Right forelimb (tissue), 1 donor: ENCODE measurements at regions not wholly inside any gene's neighbourhood (a gene's known extent, or its start where the extent isn't known, plus 50 kb on each side); places are given as distances from the start of the nearest gene placed in this dataset.
A peak's percentile ranks its signal among the peaks of the same experiment; 100 is the strongest.

ENCODE experiments used
- DNase-seq: peaks from one replicate; pipeline ENCODE4 v3.0.0-alpha.2; 2018

GRCh38 chr3:152959307-152959706 is 124.4 kb downstream of the P2RY1 start:
- no peak for DNase-seq

GRCh38 chr3:152960684-152961083 is 125.8 kb downstream of the P2RY1 start:
- DNase-seq, result no peak

GRCh38 chr3:152961323-152961722 is 126.4 kb downstream of the P2RY1 start:
- DNase-seq, result no peak

- DNase-seq, result no peak
Measured at GRCh38 chr3:152964911-152965609, 130.1 kb downstream of the P2RY1 start.

- DNase-seq, result no peak
Measured at GRCh38 chr3:152968388-152969024, 133.6 kb downstream of the P2RY1 start.

GRCh38 chr3:152969557-152970300 is 134.8 kb downstream of the P2RY1 start:
- DNase-seq, result no peak

GRCh38 chr3:152970851-152971250 is 135.9 kb downstream of the P2RY1 start:
- DNase-seq, result no peak

- no peak for DNase-seq
Measured at GRCh38 chr3:152971880-152972279, 136.9 kb downstream of the P2RY1 start.

GRCh38 chr3:152973575-152973974 is 138.6 kb downstream of the P2RY1 start:
- DNase-seq, result no peak

- DNase-seq, result no peak
Measured at GRCh38 chr3:152976239-152976638, 141.3 kb downstream of the P2RY1 start.

- DNase-seq, result no peak
Measured at GRCh38 chr3:152977366-152977765, 142.4 kb downstream of the P2RY1 start.

- no peak for DNase-seq
Measured at GRCh38 chr3:152978152-152978551, 143.2 kb downstream of the P2RY1 start.

- DNase-seq, result no peak
Measured at GRCh38 chr3:152997526-152997925, 162.6 kb downstream of the P2RY1 start.

GRCh38 chr3:152998591-152998990 is 163.4 kb upstream of the RAP2B start:
- no peak for DNase-seq

- no peak for DNase-seq
Measured at GRCh38 chr3:153000325-153000724, 161.7 kb upstream of the RAP2B start.

- DNase-seq, result no peak
Measured at GRCh38 chr3:153001210-153002078, 160.6 kb upstream of the RAP2B start.

GRCh38 chr3:153003441-153003840 is 158.6 kb upstream of the RAP2B start:
- DNase-seq, result no peak

- DNase-seq, result no peak
Measured at GRCh38 chr3:153003862-153004261, 158.2 kb upstream of the RAP2B start.

GRCh38 chr3:153008226-153008625 is 153.8 kb upstream of the RAP2B start:
- DNase-seq, result no peak

GRCh38 chr3:153023896-153024295 is 138.1 kb upstream of the RAP2B start:
- DNase-seq, result no peak

- no peak for DNase-seq
Measured at GRCh38 chr3:153026026-153026425, 136.0 kb upstream of the RAP2B start.

- DNase-seq, result no peak
Measured at GRCh38 chr3:153028381-153028780, 133.6 kb upstream of the RAP2B start.

- peak; percentile 72 for DNase-seq
Measured at GRCh38 chr3:153029350-153029749, 132.7 kb upstream of the RAP2B start.
